ENCODE measurements at regions not wholly inside any gene's neighbourhood (a gene's known extent, or its start where the extent isn't known, plus 50 kb on each side); places are given as distances from the start of the nearest gene placed in this dataset.

GRCh38 chr4:171049380-171049779 lies 763.8 kb upstream of the GALNTL6 start:
- TF ChIP-seq CTCF (IDR thresholded peaks at IDR 0.05; ENCODE audit: insufficient read depth, low read length) = no peak

GRCh38 chr4:171042989-171043524 lies 770.1 kb upstream of the GALNTL6 start:
- no peak overlapping the region for H3K4me3 ChIP-seq (ENCODE audit: low read depth, low read length)
- no peak for DNase-seq (ENCODE audit: low read depth)
- no peak for TF ChIP-seq CTCF (IDR thresholded peaks at IDR 0.05; ENCODE audit: insufficient read depth, low read length)

More at GRCh38 chr4:171049380-171049779, 763.8 kb upstream of the GALNTL6 start:
- H3K4me3 ChIP-seq (ENCODE audit: low read depth, low read length) = no peak overlapping the region
- no peak for DNase-seq (ENCODE audit: low read depth)

GRCh38 chr4:171035909-171036308 lies 777.3 kb upstream of the GALNTL6 start:
- no peak for TF ChIP-seq CTCF (IDR thresholded peaks at IDR 0.05; ENCODE audit: insufficient read depth, low read length)
- DNase-seq (ENCODE audit: low read depth) = no peak
- H3K4me3 ChIP-seq (ENCODE audit: low read depth, low read length) = no peak overlapping the region

GRCh38 chr4:171031338-171031737 lies 781.9 kb upstream of the GALNTL6 start:
- H3K4me3 ChIP-seq (ENCODE audit: low read depth, low read length) = no peak overlapping the region
- TF ChIP-seq CTCF (IDR thresholded peaks at IDR 0.05; ENCODE audit: insufficient read depth, low read length) = no peak

GRCh38 chr4:171025776-171026175 lies 787.4 kb upstream of the GALNTL6 start:
- DNase-seq (ENCODE audit: low read depth) = no peak

More at GRCh38 chr4:171031338-171031737, 781.9 kb upstream of the GALNTL6 start:
- DNase-seq (ENCODE audit: low read depth) = no peak

GRCh38 chr4:171025343-171025742 lies 787.9 kb upstream of the GALNTL6 start:
- TF ChIP-seq CTCF (IDR thresholded peaks at IDR 0.05; ENCODE audit: insufficient read depth, low read length) = no peak

More at GRCh38 chr4:171025776-171026175, 787.4 kb upstream of the GALNTL6 start:
- no peak overlapping the region for H3K4me3 ChIP-seq (ENCODE audit: low read depth, low read length)
- TF ChIP-seq CTCF (IDR thresholded peaks at IDR 0.05; ENCODE audit: insufficient read depth, low read length) = no peak

GRCh38 chr4:171024720-171025303 lies 788.4 kb upstream of the GALNTL6 start:
- no peak for DNase-seq (ENCODE audit: low read depth)
- no peak overlapping the region for H3K4me3 ChIP-seq (ENCODE audit: low read depth, low read length)
- TF ChIP-seq CTCF (IDR thresholded peaks at IDR 0.05; ENCODE audit: insufficient read depth, low read length) = no peak

More at GRCh38 chr4:171025343-171025742, 787.9 kb upstream of the GALNTL6 start:
- no peak overlapping the region for H3K4me3 ChIP-seq (ENCODE audit: low read depth, low read length)
- DNase-seq (ENCODE audit: low read depth) = no peak
